ENCODE measurements at regions not wholly inside any gene's neighbourhood (a gene's known extent, or its start where the extent isn't known, plus 50 kb on each side); places are given as distances from the start of the nearest gene placed in this dataset.
"Not testable (repeated sequence)": the region's sequence is repeated elsewhere in the genome, so short reads cannot be mapped to it uniquely, and the experiment has no call there.

DNA sequence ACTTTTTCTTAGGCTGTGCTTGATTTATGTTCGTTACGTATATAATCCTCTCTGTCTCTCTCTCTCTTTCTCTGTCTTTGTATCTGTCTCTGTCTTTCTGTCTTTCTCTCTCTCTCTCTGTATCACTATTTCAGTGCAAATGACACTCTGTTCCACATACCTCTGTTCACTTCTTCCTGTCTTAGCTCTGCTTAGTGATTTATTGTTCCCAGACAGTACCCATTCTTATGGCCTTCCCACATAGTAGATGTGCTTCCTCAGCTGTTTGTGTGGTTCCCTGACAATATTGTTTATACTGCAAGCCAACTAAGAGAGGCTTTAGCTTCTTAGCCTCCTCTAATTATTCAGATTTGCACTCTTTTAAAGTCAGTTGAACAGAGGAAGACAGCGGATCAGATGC, 1244.2 kb downstream of the DIAPH3 start:
- no peaks in the 10 kb centered on the region for H3K9me3 ChIP-seq (ENCODE audit: low read length)
- no peaks in the 10 kb centered on the region for H3K27me3 ChIP-seq (ENCODE audit: control insufficient read depth in 1 of 2, insufficient read depth in 2 of 2, low read length in 2 of 2)
- H3K27ac ChIP-seq (ENCODE audit: low read depth, low read length): no peak overlapping the region
- no peaks in the 10 kb centered on the region for H3K36me3 ChIP-seq (ENCODE audit: insufficient read depth, low read length)
- no peak overlapping the region for H3K4me3 ChIP-seq (ENCODE audit: low read depth in 1 of 2, low read length in 2 of 2)
- no peak overlapping the region for H3K9ac ChIP-seq (ENCODE audit: low read length)
- H3K4me1 ChIP-seq (ENCODE audit: insufficient read depth, low read length): no peaks in the 10 kb centered on the region

DNA sequence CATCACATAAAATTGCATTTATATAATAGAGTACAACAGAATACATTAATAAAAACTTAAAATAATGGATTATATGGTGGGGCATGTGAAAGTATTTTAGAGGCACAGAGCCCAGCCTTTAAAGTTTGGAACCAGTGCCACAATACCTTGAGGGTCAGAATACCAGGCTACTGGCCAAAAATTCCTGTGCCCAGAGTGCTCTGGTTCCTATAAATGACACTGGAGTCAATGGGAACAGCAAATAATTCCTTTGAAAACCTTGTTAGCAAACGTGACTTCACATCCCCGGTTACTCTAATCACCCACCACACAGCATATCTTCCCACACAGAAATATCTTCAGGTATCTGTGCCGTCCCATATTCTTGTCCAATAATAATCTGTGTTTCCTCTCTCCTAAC, 1242.6 kb downstream of the DIAPH3 start:
- H3K9me3 ChIP-seq (ENCODE audit: low read length): no peaks in the 10 kb centered on the region
- no peaks in the 10 kb centered on the region for H3K27me3 ChIP-seq (ENCODE audit: control insufficient read depth in 1 of 2, insufficient read depth in 2 of 2, low read length in 2 of 2)
- no peaks in the 10 kb centered on the region for H3K36me3 ChIP-seq (ENCODE audit: insufficient read depth, low read length)
- H3K4me3 ChIP-seq (ENCODE audit: low read depth in 1 of 2, low read length in 2 of 2): no peak overlapping the region
- H3K27ac ChIP-seq (ENCODE audit: low read depth, low read length): no peak overlapping the region
- H3K9ac ChIP-seq (ENCODE audit: low read length): no peak overlapping the region
- no peaks in the 10 kb centered on the region for H3K4me1 ChIP-seq (ENCODE audit: insufficient read depth, low read length)

DNA sequence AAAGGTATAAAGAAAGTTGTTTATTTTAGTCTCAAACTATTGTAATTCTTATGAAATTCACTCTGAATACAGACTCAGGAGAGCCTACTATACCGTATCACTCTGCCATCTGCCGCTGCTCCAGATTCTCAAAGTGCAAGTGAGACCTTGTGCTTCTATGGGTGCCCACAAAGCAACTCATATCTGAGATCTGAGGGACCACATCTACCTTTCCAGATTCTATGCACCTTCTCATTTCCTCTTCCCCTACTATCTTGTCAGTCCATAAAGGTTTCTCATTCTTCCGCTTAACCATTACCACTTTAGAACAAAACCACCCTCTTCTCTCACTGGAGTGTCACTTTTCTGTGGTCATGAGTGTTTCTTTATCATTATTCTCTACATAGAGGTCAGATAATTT, 1236.9 kb downstream of the DIAPH3 start:
- H3K4me1 ChIP-seq (ENCODE audit: insufficient read depth, low read length): no peaks in the 10 kb centered on the region
- H3K9ac ChIP-seq (ENCODE audit: low read length): no peak overlapping the region
- H3K27me3 ChIP-seq (ENCODE audit: control insufficient read depth in 1 of 2, insufficient read depth in 2 of 2, low read length in 2 of 2): no peaks in the 10 kb centered on the region
- no peak overlapping the region for H3K4me3 ChIP-seq (ENCODE audit: low read depth in 1 of 2, low read length in 2 of 2)
- no peaks in the 10 kb centered on the region for H3K9me3 ChIP-seq (ENCODE audit: low read length)
- H3K27ac ChIP-seq (ENCODE audit: low read depth, low read length): no peak overlapping the region
- H3K36me3 ChIP-seq (ENCODE audit: insufficient read depth, low read length): no peaks in the 10 kb centered on the region

DNA sequence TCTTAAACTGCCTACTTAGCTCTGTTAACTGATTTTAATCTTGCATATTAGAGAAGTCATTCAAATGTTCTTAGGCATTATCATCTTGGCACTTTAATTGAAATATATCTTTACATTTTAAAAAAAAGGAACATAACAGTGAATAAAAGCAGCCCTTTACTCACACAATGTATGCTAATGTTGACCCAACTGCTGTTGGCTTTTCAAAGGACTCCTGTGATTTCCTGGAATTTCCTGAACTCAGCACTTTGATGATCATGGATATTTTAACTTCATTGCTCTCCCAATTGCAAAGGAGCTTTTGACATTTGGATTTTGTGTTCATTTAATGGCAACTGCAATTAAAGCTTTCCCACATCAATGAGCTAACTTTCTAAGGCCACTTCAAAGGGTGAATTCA, 1230.3 kb downstream of the DIAPH3 start:
- Histone ChIP-seq H3K27me3 (ENCODE audit: control insufficient read depth in 1 of 2, insufficient read depth in 2 of 2, low read length in 2 of 2) (no peaks in the 10 kb centered on the region), H3K27ac (ENCODE audit: low read depth, low read length) (no peak overlapping the region), H3K9me3 (ENCODE audit: low read length) (no peaks in the 10 kb centered on the region), H3K4me3 (ENCODE audit: low read depth in 1 of 2, low read length in 2 of 2) (no peak overlapping the region), H3K4me1 (ENCODE audit: insufficient read depth, low read length) (no peaks in the 10 kb centered on the region), H3K9ac (ENCODE audit: low read length) (no peak overlapping the region), H3K36me3 (ENCODE audit: insufficient read depth, low read length) (no peaks in the 10 kb centered on the region)

DNA sequence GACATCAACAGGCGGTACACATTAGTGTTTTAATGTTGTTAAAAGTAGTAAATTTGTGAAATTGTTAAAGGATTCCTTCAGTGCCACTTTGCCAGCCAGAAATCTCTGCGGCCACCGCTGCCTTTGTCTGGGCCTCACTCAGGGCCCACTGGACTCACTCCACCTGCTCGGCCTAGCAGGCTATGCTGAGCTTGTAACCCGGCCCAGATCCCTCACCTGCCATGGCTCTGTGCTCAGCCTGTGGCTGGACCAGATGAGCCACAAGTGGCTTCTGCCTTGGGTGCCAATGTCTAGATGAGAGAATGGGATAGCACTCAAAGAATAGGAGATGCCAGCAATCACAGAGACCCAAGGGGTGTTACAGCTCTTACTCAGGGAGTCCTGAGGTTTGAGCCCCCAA, 1228.0 kb downstream of the DIAPH3 start:
- Histone ChIP-seq H3K4me1 (ENCODE audit: insufficient read depth, low read length) (no peaks in the 10 kb centered on the region), H3K27ac (ENCODE audit: low read depth, low read length) (no peak overlapping the region), H3K4me3 (ENCODE audit: low read depth in 1 of 2, low read length in 2 of 2) (no peak overlapping the region), H3K27me3 (ENCODE audit: control insufficient read depth in 1 of 2, insufficient read depth in 2 of 2, low read length in 2 of 2) (no peaks in the 10 kb centered on the region), H3K36me3 (ENCODE audit: insufficient read depth, low read length) (no peaks in the 10 kb centered on the region), H3K9me3 (ENCODE audit: low read length) (no peaks in the 10 kb centered on the region), H3K9ac (ENCODE audit: low read length) (no peak overlapping the region)

DNA sequence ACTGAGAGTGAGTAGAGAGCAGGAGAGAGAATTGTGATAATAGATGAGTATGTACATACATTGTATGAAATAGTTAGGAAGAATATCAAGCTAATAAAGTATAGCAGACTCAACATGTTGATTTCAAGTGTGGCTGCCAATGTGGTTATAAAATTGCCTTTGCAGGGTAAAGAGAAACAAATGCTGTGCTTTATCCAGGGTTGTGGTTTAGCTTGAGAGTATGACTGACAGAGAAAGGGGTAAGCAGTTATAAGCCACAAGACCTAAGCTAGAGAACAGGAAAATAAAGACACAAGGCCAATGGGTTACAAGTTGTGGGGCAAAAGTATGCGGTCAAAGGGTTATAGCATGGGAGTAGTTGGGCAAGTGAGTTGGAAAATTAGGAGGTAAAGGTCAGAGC, 1217.5 kb downstream of the DIAPH3 start:
- Histone ChIP-seq H3K27me3 (ENCODE audit: control insufficient read depth in 1 of 2, insufficient read depth in 2 of 2, low read length in 2 of 2) (no peaks in the 10 kb centered on the region), H3K4me3 (ENCODE audit: low read depth in 1 of 2, low read length in 2 of 2) (no peak overlapping the region), H3K36me3 (ENCODE audit: insufficient read depth, low read length) (no peaks in the 10 kb centered on the region), H3K9me3 (ENCODE audit: low read length) (no peaks in the 10 kb centered on the region), H3K9ac (ENCODE audit: low read length) (no peak overlapping the region), H3K27ac (ENCODE audit: low read depth, low read length) (no peak overlapping the region), H3K4me1 (ENCODE audit: insufficient read depth, low read length) (no peaks in the 10 kb centered on the region)

DNA sequence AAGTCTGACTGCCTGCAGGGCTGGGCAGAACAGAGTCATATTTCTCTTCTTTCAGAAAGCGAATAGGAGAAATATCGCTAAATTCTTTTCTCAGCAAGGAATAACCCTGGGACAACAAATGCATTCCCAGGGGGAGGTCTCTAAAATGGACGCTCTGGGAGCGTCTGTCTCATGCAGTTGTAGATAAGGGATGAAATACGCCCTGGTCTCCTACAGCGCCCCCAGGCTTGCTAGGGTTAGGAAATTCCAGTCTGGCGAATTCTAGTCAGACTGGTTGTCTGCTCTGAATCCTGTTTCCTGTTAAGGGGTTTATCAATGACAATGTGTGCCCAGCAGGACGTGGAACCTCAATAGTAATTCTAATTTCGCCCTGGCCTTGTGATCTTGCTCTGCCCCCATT, 1214.1 kb downstream of the DIAPH3 start:
- H3K4me1 ChIP-seq (ENCODE audit: insufficient read depth, low read length): no peaks in the 10 kb centered on the region
- H3K9me3 ChIP-seq (ENCODE audit: low read length): no peaks in the 10 kb centered on the region
- H3K4me3 ChIP-seq (ENCODE audit: low read depth in 1 of 2, low read length in 2 of 2): no peak overlapping the region
- H3K9ac ChIP-seq (ENCODE audit: low read length): no peak overlapping the region
- no peaks in the 10 kb centered on the region for H3K36me3 ChIP-seq (ENCODE audit: insufficient read depth, low read length)
- H3K27me3 ChIP-seq (ENCODE audit: control insufficient read depth in 1 of 2, insufficient read depth in 2 of 2, low read length in 2 of 2): no peaks in the 10 kb centered on the region
- H3K27ac ChIP-seq (ENCODE audit: low read depth, low read length): no peak overlapping the region

DNA sequence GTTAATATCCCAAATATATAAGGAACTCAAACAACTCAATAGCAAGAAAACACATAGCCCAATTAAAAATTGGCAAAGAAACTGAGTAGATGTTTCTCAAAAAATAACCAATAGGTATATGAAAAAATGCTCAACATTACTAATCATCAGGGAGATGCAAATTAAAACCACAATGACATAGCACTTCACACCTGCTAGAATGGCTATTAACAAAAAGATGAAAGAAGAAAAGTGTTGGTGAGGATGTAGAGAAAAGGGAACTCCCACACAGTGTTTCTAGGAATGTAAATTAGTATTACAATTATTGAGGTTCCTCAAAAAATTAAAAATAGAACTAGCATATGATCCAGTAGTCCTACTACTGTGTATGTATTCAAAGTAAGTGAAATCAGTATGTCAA, 1212.8 kb downstream of the DIAPH3 start:
- H3K27me3 ChIP-seq (ENCODE audit: control insufficient read depth in 1 of 2, insufficient read depth in 2 of 2, low read length in 2 of 2): no peaks in the 10 kb centered on the region
- H3K27ac ChIP-seq (ENCODE audit: low read depth, low read length): no peak overlapping the region
- no peaks in the 10 kb centered on the region for H3K9me3 ChIP-seq (ENCODE audit: low read length)
- no peaks in the 10 kb centered on the region for H3K36me3 ChIP-seq (ENCODE audit: insufficient read depth, low read length)
- no peak overlapping the region for H3K4me3 ChIP-seq (ENCODE audit: low read depth in 1 of 2, low read length in 2 of 2)
- H3K9ac ChIP-seq (ENCODE audit: low read length): no peak overlapping the region
- no peaks in the 10 kb centered on the region for H3K4me1 ChIP-seq (ENCODE audit: insufficient read depth, low read length)

DNA sequence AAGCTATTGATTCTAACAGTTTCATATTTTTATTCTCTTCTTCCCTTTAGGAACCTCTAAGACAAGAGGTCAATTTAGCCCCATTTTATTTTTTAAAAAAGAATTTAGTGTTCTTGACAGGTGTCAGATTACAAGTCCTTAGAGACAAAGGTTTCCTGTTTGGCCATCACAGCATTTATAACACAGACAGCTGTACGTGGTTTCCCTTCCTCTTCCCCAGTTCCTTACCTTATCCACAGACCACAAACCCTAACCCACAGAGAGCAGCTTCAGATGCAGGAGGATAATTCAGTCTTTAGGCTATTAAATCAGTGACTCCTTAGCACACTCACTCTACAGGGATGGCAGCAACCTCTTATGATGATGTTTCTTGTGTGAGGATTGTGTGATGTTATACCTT, 1210.1 kb downstream of the DIAPH3 start:
- H3K9me3 ChIP-seq (ENCODE audit: low read length): no peaks in the 10 kb centered on the region

DNA sequence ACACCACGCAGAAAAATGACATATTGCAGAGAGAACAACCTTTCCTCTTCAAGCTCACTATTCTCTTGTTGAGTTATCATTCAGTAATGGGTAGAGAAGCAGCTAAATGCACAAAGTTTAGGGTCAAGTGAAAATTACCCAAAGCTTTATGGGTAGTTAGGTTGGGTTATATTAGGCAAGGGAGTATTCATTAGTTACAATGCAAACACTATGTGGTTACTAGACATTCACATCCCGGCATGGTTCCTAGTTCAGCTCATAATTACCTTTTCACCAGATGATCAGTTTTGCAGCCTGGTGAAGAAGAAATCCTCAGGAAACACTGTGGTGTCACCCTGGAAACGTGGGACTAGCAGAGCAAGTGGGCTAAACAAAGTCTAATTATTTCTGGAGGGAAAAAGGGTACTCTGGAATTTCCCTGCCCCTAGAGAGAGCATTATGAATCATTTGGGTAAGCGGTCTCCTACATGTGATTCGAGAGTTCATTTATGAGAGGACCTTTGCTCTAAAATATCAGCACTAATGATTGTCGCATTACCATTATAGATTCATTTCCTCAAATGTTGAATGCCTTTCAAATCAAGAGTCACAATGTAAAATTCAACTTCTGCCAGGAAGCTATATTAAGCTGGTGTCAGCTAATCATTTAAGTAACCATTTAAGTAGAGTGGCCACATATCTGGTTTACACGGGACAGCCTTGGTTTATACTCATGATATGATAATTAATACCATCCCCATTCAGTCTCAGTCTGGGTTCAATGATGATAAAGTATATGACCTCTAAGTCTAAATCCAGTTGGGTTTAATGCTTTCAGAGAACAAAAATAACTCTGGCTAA, 1208.0 kb downstream of the DIAPH3 start:
- no peak overlapping the region for H3K27ac ChIP-seq (ENCODE audit: low read depth, low read length)
- no peaks in the 10 kb centered on the region for H3K4me1 ChIP-seq (ENCODE audit: insufficient read depth, low read length)
- no peaks in the 10 kb centered on the region for H3K27me3 ChIP-seq (ENCODE audit: control insufficient read depth in 1 of 2, insufficient read depth in 2 of 2, low read length in 2 of 2)
- H3K9me3 ChIP-seq (ENCODE audit: low read length): no peaks in the 10 kb centered on the region
- H3K4me3 ChIP-seq (ENCODE audit: low read depth in 1 of 2, low read length in 2 of 2): no peak overlapping the region
- H3K9ac ChIP-seq (ENCODE audit: low read length): no peak overlapping the region
- H3K36me3 ChIP-seq (ENCODE audit: insufficient read depth, low read length): no peaks in the 10 kb centered on the region

More for the DNA sequence above, 1210.1 kb downstream of the DIAPH3 start:
- no peaks in the 10 kb centered on the region for H3K36me3 ChIP-seq (ENCODE audit: insufficient read depth, low read length)
- H3K4me1 ChIP-seq (ENCODE audit: insufficient read depth, low read length): no peaks in the 10 kb centered on the region
- no peak overlapping the region for H3K27ac ChIP-seq (ENCODE audit: low read depth, low read length)
- no peak overlapping the region for H3K4me3 ChIP-seq (ENCODE audit: low read depth in 1 of 2, low read length in 2 of 2)
- no peaks in the 10 kb centered on the region for H3K27me3 ChIP-seq (ENCODE audit: control insufficient read depth in 1 of 2, insufficient read depth in 2 of 2, low read length in 2 of 2)
- H3K9ac ChIP-seq (ENCODE audit: low read length): no peak overlapping the region

DNA sequence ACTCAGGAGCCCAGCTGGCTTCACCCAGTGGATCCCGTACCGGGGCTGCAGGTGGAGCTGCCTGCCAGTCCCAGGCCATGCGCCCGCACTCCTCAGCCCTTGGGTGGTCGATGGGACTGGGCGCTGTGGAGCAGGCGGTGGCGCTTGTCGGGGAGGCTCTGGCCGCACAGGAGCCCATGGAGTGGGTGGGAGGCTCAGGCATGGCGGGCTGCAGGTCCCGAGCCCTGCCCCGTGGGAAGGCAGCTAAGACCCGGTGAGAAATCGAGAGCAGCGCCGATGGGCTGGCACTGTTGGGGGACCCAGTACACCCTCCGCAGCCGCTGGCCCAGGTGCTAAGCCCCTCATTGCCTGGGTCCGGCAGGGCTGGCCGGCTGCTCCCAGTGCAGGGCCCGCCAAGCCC, 1205.6 kb downstream of the DIAPH3 start:
- H3K36me3 ChIP-seq (ENCODE audit: insufficient read depth, low read length); H3K27ac ChIP-seq (ENCODE audit: low read depth, low read length); H3K27me3 ChIP-seq (ENCODE audit: control insufficient read depth in 1 of 2, insufficient read depth in 2 of 2, low read length in 2 of 2); H3K9me3 ChIP-seq (ENCODE audit: low read length); H3K4me1 ChIP-seq (ENCODE audit: insufficient read depth, low read length); H3K9ac ChIP-seq (ENCODE audit: low read length); H3K4me3 ChIP-seq (ENCODE audit: low read depth in 1 of 2, low read length in 2 of 2): not testable (repeated sequence)

DNA sequence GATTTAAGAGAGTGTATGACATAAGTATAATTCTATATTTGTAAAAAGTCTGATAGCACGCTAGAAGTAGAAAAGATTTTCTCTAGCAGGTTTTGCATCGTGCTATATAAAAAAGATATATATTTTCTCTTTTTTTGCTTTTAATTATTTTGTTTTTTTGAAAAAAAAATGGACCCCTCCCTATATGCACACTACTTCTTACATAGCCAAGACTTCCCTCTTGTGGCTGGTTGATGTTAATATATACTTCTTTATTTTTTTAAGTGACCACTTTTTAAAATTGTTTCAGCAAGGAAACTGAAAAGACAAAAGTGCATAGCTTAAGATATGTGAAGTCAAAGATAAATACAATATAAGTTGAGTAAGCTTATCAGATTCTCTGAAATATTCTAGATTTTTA, 1202.8 kb downstream of the DIAPH3 start:
- H3K4me1 ChIP-seq (ENCODE audit: insufficient read depth, low read length): no peaks in the 10 kb centered on the region
- no peaks in the 10 kb centered on the region for H3K27me3 ChIP-seq (ENCODE audit: control insufficient read depth in 1 of 2, insufficient read depth in 2 of 2, low read length in 2 of 2)
- H3K9me3 ChIP-seq (ENCODE audit: low read length): no peaks in the 10 kb centered on the region
- no peak overlapping the region for H3K4me3 ChIP-seq (ENCODE audit: low read depth in 1 of 2, low read length in 2 of 2)
- H3K9ac ChIP-seq (ENCODE audit: low read length): no peak overlapping the region
- H3K36me3 ChIP-seq (ENCODE audit: insufficient read depth, low read length): no peaks in the 10 kb centered on the region
- H3K27ac ChIP-seq (ENCODE audit: low read depth, low read length): no peak overlapping the region
